ENCODE measurements at regions not wholly inside any gene's neighbourhood (a gene's known extent, or its start where the extent isn't known, plus 50 kb on each side); places are given as distances from the start of the nearest gene placed in this dataset.
A peak's percentile ranks its signal among the peaks of the same experiment; 100 is the strongest.

DNA sequence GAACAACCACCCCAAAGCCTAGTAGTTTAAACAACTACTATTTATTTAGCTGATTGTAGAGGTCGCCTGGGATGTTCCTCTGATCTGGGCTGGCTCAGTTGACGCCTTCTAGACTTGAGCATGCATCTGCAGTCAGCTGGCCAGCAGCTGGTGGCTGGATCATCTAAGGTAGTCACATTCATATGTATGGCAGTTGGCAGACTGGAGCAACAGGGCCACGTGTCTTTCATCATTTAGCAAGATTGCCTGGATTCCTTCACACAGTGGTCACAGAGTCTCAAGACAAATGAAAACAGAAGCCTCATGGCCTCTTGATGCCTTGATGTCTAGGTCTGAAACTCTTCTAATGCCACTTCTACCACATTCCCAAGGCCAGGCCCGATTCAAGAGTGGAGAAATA, 220.6 kb upstream of the S100G start:
- Histone ChIP-seq H3K27me3 (ENCODE audit: control insufficient read depth in 2 of 2, insufficient read depth in 1 of 2, low read length in 1 of 2) (no peaks in the 10 kb centered on the region), H3K27ac (ENCODE audit: low read depth in 1 of 2, low read length in 1 of 2) (no peak overlapping the region), H3K9me3 (ENCODE audit: control insufficient read depth in 2 of 2, insufficient read depth in 1 of 2, low read length in 1 of 2) (no peaks in the 10 kb centered on the region), H3K4me3 (ENCODE audit: low read length in 2 of 2) (no peak overlapping the region), H3K4me1 (ENCODE audit: control insufficient read depth in 2 of 2, insufficient read depth in 2 of 2, low read length in 2 of 2) (no peaks in the 10 kb centered on the region), H3K36me3 (ENCODE audit: control insufficient read depth in 2 of 2, insufficient read depth in 2 of 2, low read length in 1 of 2) (no peaks in the 10 kb centered on the region)
- WGBS = 95% methylated on average over 4 of the region's 4 CpGs
- DNase-seq (ENCODE audit: low read depth in 6 of 9, low spot score in 9 of 9) = no peak

DNA sequence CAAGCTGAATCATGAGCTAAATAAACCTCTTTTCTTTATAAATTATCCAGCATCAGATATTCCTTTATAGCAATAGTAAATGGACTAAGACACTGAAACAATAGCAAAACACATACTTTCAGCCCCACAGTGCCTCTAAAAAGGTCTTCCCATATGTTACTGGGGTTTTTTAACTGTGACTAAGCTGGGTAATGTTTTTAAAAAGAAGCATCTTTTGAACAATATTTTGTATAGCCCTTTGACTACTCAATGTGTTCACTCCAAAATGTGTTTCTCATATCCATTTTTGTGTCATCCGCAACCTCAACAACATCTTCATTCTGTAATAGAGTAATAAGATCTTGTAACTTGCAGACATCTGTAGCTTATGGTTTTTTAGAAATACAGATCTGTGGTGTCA, 218.7 kb upstream of the S100G start:
- DNase-seq (ENCODE audit: low read depth in 6 of 9, low spot score in 9 of 9) = no peak
- Histone ChIP-seq H3K9me3 (ENCODE audit: control insufficient read depth in 2 of 2, insufficient read depth in 1 of 2, low read length in 1 of 2) (no peaks in the 10 kb centered on the region), H3K4me3 (ENCODE audit: low read length in 2 of 2) (no peak overlapping the region), H3K27me3 (ENCODE audit: control insufficient read depth in 2 of 2, insufficient read depth in 1 of 2, low read length in 1 of 2) (no peaks in the 10 kb centered on the region), H3K36me3 (ENCODE audit: control insufficient read depth in 2 of 2, insufficient read depth in 2 of 2, low read length in 1 of 2) (no peaks in the 10 kb centered on the region), H3K4me1 (ENCODE audit: control insufficient read depth in 2 of 2, insufficient read depth in 2 of 2, low read length in 2 of 2) (no peaks in the 10 kb centered on the region), H3K27ac (ENCODE audit: low read depth in 1 of 2, low read length in 1 of 2) (no peak overlapping the region)
- WGBS = 95% methylated on average over 1 of the region's 1 CpG

DNA sequence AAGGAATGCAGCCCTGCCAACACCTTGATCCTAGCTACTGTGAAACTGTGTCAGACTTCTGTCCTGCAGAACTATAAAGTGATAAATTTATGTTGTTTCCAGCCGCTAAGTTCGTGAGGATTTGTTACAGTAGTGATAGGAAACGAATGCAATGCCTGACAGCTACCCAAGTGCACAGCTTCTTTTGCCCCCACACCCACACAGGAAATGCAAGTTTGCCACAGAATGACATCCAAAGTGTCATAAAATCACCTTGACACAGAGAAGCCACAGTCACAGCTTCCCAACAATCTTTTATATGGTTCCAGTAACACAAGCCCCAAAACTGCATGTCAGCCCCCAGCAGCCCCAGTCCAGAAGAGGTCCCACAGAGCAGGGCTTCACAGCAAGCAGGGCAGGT, 216.9 kb upstream of the S100G start:
- Histone ChIP-seq H3K4me3 (ENCODE audit: low read length in 2 of 2) (no peak overlapping the region), H3K36me3 (ENCODE audit: control insufficient read depth in 2 of 2, insufficient read depth in 2 of 2, low read length in 1 of 2) (no peaks in the 10 kb centered on the region), H3K27me3 (ENCODE audit: control insufficient read depth in 2 of 2, insufficient read depth in 1 of 2, low read length in 1 of 2) (no peaks in the 10 kb centered on the region), H3K9me3 (ENCODE audit: control insufficient read depth in 2 of 2, insufficient read depth in 1 of 2, low read length in 1 of 2) (no peaks in the 10 kb centered on the region), H3K27ac (ENCODE audit: low read depth in 1 of 2, low read length in 1 of 2) (no peak overlapping the region), H3K4me1 (ENCODE audit: control insufficient read depth in 2 of 2, insufficient read depth in 2 of 2, low read length in 2 of 2) (no peaks in the 10 kb centered on the region)
- WGBS = 33% methylated on average over 3 of the region's 3 CpGs
- DNase-seq (ENCODE audit: low read depth in 6 of 9, low spot score in 9 of 9) = peak in 1 of 9 donors; percentile 19

DNA sequence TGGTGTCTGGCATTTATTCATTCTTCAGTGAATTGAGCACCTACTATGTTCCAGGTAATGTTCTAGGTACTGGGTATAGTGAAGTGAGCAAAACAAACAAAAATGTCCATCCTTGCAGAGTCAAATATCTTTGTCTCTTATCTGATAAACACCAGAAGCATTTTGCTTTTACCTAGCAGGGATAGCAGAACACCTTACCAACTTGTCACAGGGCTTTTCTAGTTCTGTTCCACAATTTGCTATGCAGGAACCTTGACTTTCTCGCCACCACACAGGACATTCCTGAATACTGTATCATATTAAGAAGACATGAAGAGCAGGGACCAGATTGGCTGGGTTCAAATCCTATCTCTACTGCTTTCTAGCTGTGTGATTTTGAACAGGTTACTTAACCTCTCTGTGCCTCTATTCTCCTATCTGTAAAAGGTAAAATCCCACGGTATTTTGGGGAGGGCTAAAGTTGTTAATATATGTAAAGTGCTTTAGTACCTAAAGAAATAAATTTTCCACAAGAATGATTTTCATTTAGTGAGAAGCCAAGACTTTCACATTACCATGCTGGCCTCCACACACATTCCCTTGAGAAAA, 214.5 kb upstream of the S100G start:
- no peak for DNase-seq (ENCODE audit: low read depth in 6 of 9, low spot score in 9 of 9)
- WGBS = 94% methylated on average over 2 of the region's 2 CpGs
- Histone ChIP-seq H3K4me1 (ENCODE audit: control insufficient read depth in 2 of 2, insufficient read depth in 2 of 2, low read length in 2 of 2) (no peaks in the 10 kb centered on the region), H3K27me3 (ENCODE audit: control insufficient read depth in 2 of 2, insufficient read depth in 1 of 2, low read length in 1 of 2) (no peaks in the 10 kb centered on the region), H3K4me3 (ENCODE audit: low read length in 2 of 2) (no peak overlapping the region), H3K27ac (ENCODE audit: low read depth in 1 of 2, low read length in 1 of 2) (no peak overlapping the region), H3K36me3 (ENCODE audit: control insufficient read depth in 2 of 2, insufficient read depth in 2 of 2, low read length in 1 of 2) (no peaks in the 10 kb centered on the region), H3K9me3 (ENCODE audit: control insufficient read depth in 2 of 2, insufficient read depth in 1 of 2, low read length in 1 of 2) (no peaks in the 10 kb centered on the region)

DNA sequence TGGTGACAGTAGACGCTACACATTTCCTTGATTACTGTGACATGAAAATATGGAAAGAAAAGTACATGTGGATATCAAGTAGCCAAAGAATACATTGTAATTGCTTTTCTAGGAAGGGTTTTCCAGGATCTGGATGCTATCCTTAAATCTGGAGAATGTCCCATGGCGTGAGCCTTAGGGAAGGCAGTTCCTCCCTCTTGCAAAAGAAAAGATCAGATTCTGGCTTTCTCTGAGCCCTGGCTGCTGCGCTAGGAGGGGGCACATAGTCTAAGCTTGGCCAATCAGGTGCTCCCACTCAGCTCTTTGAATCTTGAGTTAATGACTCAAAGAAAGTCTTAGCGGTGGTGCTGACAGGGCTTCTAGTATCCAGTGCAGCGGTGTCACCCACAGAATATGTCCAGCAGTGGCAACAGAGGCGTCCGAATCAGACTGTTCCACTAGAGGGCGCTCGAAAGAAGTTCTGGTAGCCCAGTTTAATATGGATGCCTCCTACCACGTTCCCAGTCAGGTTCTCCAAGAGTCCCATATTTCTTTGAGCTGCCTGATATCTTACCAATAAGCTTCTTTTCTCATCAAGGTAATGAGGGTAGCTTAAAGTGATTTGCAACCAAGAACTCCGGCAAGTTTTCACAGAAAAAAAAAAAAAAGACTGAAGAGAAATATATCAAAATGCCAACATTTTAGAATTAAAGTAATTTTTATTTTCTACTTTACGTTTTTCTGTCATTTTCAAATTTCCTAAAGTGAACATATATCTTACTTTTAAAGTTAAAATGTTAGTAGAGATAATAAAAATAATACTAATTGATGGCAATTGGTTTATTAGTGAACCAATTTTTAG, 213.4 kb upstream of the S100G start:
- no peaks in the 10 kb centered on the region for H3K27me3 ChIP-seq (ENCODE audit: control insufficient read depth in 2 of 2, insufficient read depth in 1 of 2, low read length in 1 of 2)
- H3K4me1 ChIP-seq (ENCODE audit: control insufficient read depth in 2 of 2, insufficient read depth in 2 of 2, low read length in 2 of 2) = no peaks in the 10 kb centered on the region
- H3K9me3 ChIP-seq (ENCODE audit: control insufficient read depth in 2 of 2, insufficient read depth in 1 of 2, low read length in 1 of 2) = no peaks in the 10 kb centered on the region
- 42% methylated on average over 12 of the region's 12 CpGs for WGBS
- peak in 8 of 9 donors; percentile 4 to 65 (median 12) for DNase-seq (ENCODE audit: low read depth in 6 of 9, low spot score in 9 of 9)
- no peaks in the 10 kb centered on the region for H3K36me3 ChIP-seq (ENCODE audit: control insufficient read depth in 2 of 2, insufficient read depth in 2 of 2, low read length in 1 of 2)
- H3K4me3 ChIP-seq (ENCODE audit: low read length in 2 of 2) = no peak overlapping the region
- H3K27ac ChIP-seq (ENCODE audit: low read depth in 1 of 2, low read length in 1 of 2) = no peak overlapping the region

DNA sequence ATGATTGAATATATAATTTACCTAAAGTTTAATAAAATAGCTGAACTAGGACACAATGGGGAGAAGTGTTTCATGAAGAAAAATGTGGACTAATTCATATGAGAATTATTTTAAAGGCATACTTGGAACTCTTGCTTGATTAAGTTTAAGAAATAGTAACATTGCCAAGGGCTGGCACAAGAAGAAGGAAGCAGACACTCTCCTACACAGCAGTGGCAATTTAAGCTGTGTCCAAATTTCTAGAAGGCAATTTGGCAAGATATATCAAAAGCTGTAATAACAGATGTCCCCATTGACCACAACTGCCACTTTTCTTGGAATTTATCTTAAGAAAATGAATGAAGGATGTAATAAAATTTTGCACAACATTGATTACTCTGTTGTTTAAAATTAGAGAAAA, 209.5 kb upstream of the S100G start:
- no peak overlapping the region for H3K4me3 ChIP-seq (ENCODE audit: low read length in 2 of 2)
- H3K27ac ChIP-seq (ENCODE audit: low read depth in 1 of 2, low read length in 1 of 2) = no peak overlapping the region
- H3K4me1 ChIP-seq (ENCODE audit: control insufficient read depth in 2 of 2, insufficient read depth in 2 of 2, low read length in 2 of 2) = no peaks in the 10 kb centered on the region
- H3K9me3 ChIP-seq (ENCODE audit: control insufficient read depth in 2 of 2, insufficient read depth in 1 of 2, low read length in 1 of 2) = no peaks in the 10 kb centered on the region
- no peaks in the 10 kb centered on the region for H3K36me3 ChIP-seq (ENCODE audit: control insufficient read depth in 2 of 2, insufficient read depth in 2 of 2, low read length in 1 of 2)
- no peak for DNase-seq (ENCODE audit: low read depth in 6 of 9, low spot score in 9 of 9)
- no peaks in the 10 kb centered on the region for H3K27me3 ChIP-seq (ENCODE audit: control insufficient read depth in 2 of 2, insufficient read depth in 1 of 2, low read length in 1 of 2)

DNA sequence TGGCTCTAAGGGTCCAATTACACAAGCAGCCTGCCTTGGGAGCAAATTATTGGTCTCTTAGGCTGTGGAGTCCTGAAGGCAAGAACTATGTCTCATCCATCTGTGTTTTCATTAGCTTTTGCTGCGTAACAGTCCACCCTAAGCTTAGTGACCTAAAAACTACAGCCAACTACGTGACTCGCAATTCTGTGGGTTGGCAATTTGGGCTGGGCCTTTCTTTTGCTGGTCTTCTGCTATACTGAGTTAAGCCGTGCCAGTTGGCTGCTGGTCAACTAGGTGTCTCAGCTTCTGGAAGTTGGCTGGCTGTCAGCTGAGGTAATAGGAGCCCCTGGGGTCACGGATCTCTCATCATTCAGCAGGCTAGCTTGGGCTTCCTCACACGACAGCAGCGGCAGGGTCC, 205.6 kb upstream of the S100G start:
- Histone ChIP-seq H3K4me1 (ENCODE audit: control insufficient read depth in 2 of 2, insufficient read depth in 2 of 2, low read length in 2 of 2) (no peaks in the 10 kb centered on the region), H3K4me3 (ENCODE audit: low read length in 2 of 2) (no peak overlapping the region), H3K9me3 (ENCODE audit: control insufficient read depth in 2 of 2, insufficient read depth in 1 of 2, low read length in 1 of 2) (no peaks in the 10 kb centered on the region), H3K27ac (ENCODE audit: low read depth in 1 of 2, low read length in 1 of 2) (no peak overlapping the region), H3K36me3 (ENCODE audit: control insufficient read depth in 2 of 2, insufficient read depth in 2 of 2, low read length in 1 of 2) (no peaks in the 10 kb centered on the region), H3K27me3 (ENCODE audit: control insufficient read depth in 2 of 2, insufficient read depth in 1 of 2, low read length in 1 of 2) (no peaks in the 10 kb centered on the region)
- WGBS = 92% methylated on average over 7 of the region's 7 CpGs
- DNase-seq (ENCODE audit: low read depth in 6 of 9, low spot score in 9 of 9) = no peak

DNA sequence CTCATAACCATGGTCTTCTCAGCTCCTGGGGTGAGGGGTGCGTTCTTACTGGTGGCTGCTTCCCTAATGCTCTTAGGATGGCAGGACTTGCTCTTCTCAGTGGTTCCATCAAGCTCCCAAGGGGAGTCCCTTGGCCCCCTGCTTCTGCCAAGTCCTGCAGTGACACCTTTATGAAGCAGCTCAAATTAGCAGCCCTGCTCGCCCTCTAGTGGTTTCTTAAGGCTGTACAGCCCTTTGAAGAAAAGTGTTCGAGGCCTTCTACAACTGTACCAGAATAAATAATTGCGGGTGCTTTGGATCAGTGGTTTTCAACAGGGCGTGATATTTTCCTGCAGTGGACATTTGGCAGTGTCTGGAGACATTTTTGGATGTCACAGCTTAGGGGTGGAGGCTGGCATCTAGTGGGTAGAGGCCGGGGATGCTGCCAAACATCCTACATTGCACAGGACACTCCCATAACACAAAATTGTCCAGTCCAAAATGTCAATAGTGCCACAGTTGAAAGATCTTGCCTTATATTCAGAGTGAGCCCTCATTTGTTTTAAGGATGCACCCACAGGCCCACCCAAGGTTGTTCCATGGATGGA, 204.7 kb upstream of the S100G start:
- DNase-seq (ENCODE audit: low read depth in 6 of 9, low spot score in 9 of 9) = peak in 4 of 9 donors; percentile 4 to 46 (median 20)
- H3K9me3 ChIP-seq (ENCODE audit: control insufficient read depth in 2 of 2, insufficient read depth in 1 of 2, low read length in 1 of 2) = no peaks in the 10 kb centered on the region
- H3K27me3 ChIP-seq (ENCODE audit: control insufficient read depth in 2 of 2, insufficient read depth in 1 of 2, low read length in 1 of 2) = no peaks in the 10 kb centered on the region
- WGBS = 57% methylated on average over 6 of the region's 6 CpGs
- no peak overlapping the region for H3K4me3 ChIP-seq (ENCODE audit: low read length in 2 of 2)
- no peaks in the 10 kb centered on the region for H3K36me3 ChIP-seq (ENCODE audit: control insufficient read depth in 2 of 2, insufficient read depth in 2 of 2, low read length in 1 of 2)
- no peak overlapping the region for H3K27ac ChIP-seq (ENCODE audit: low read depth in 1 of 2, low read length in 1 of 2)
- no peaks in the 10 kb centered on the region for H3K4me1 ChIP-seq (ENCODE audit: control insufficient read depth in 2 of 2, insufficient read depth in 2 of 2, low read length in 2 of 2)

DNA sequence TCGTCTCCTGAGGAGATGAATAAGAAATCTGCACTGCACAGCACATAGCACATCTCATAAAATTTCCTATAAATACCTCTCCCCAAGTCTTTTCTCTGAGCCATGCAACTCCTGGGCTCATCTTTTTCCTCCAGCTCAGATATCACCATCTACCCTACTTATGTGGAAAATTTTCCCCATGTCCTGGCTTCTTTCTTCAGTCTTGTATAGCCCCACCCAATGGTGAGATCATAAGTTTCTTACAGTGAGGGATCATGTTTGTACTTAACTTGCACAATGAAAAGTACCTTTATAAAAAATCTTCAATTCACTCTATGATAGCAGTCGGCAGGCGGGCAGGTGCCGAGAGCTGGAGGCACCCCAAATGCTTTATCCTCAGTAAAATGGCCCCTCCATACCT, 198.6 kb upstream of the S100G start:
- Histone ChIP-seq H3K27me3 (ENCODE audit: control insufficient read depth in 2 of 2, insufficient read depth in 1 of 2, low read length in 1 of 2) (no peaks in the 10 kb centered on the region), H3K9me3 (ENCODE audit: control insufficient read depth in 2 of 2, insufficient read depth in 1 of 2, low read length in 1 of 2) (no peaks in the 10 kb centered on the region), H3K4me1 (ENCODE audit: control insufficient read depth in 2 of 2, insufficient read depth in 2 of 2, low read length in 2 of 2) (no peaks in the 10 kb centered on the region), H3K4me3 (ENCODE audit: low read length in 2 of 2) (no peak overlapping the region), H3K36me3 (ENCODE audit: control insufficient read depth in 2 of 2, insufficient read depth in 2 of 2, low read length in 1 of 2) (no peaks in the 10 kb centered on the region), H3K27ac (ENCODE audit: low read depth in 1 of 2, low read length in 1 of 2) (no peak overlapping the region)
- WGBS = 96% methylated on average over 4 of the region's 4 CpGs
- no peak for DNase-seq (ENCODE audit: low read depth in 6 of 9, low spot score in 9 of 9)
